ENCODE measurements at regions not wholly inside any gene's neighbourhood (a gene's known extent, or its start where the extent isn't known, plus 50 kb on each side); places are given as distances from the start of the nearest gene placed in this dataset.

DNA sequence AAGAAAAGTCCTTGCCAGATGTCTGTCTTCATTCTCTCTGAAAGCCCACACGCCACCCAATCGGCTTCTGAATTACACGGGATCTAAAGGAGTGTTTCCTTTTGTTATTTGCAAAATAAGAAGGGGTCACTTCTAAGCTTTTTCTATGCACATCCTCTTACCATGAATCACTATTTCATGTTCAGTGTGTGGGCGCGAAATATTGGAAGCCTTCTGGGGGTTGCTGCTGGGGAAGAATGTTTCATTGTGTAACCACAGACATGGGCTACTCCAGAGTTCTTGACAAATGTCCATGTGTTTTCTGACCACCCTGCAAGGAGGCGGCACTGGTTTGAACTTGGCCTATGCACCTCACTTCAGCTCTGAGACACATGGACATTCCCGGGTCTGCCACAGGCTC, 133.6 kb upstream of the APCDD1 start:
- TF ChIP-seq, protein P1, sequence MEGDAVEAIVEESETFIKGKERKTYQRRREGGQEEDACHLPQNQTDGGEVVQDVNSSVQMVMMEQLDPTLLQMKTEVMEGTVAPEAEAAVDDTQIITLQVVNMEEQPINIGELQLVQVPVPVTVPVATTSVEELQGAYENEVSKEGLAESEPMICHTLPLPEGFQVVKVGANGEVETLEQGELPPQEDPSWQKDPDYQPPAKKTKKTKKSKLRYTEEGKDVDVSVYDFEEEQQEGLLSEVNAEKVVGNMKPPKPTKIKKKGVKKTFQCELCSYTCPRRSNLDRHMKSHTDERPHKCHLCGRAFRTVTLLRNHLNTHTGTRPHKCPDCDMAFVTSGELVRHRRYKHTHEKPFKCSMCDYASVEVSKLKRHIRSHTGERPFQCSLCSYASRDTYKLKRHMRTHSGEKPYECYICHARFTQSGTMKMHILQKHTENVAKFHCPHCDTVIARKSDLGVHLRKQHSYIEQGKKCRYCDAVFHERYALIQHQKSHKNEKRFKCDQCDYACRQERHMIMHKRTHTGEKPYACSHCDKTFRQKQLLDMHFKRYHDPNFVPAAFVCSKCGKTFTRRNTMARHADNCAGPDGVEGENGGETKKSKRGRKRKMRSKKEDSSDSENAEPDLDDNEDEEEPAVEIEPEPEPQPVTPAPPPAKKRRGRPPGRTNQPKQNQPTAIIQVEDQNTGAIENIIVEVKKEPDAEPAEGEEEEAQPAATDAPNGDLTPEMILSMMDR (IDR thresholded peaks at IDR 0.05; ENCODE audit: low read length) = no peak
- TF ChIP-seq EZH2phosphoT487 (IDR thresholded peaks at IDR 0.05; ENCODE audit: low read length) = no peak
- no peak for TF ChIP-seq EZH2 (optimal IDR thresholded peaks at IDR 0.05; ENCODE audit: low read depth, low read length)

Measured in MM.1S (cell line).